ENCODE measurements at regions not wholly inside any gene's neighbourhood (a gene's known extent, or its start where the extent isn't known, plus 50 kb on each side); places are given as distances from the start of the nearest gene placed in this dataset.

GRCh38 chr6:22087960-22088706, 208.7 kb downstream of the PRL start:
- TF ChIP-seq EZH2 (IDR thresholded peaks at IDR 0.05; ENCODE audit: borderline replicate concordance, insufficient read depth, low read depth, low read length, poor library complexity, severe bottlenecking) (no peak), CTCF (IDR thresholded peaks at IDR 0.05) (no peak)

Measured in B cell (primary cell).